HFFc6 (cell line): ENCODE measurements at regions not wholly inside any gene's neighbourhood (a gene's known extent, or its start where the extent isn't known, plus 50 kb on each side); places are given as distances from the start of the nearest gene placed in this dataset.

Source experiments
- DNase-seq: peaks from one replicate; pipeline ENCODE4 v3.0.0-alpha.2; 2018
- H3K27ac Mint-ChIP-seq: 2 replicates; pipeline ENCODE4 v1.8.0; 2020; ENCODE audit warnings: mild to moderate bottlenecking, mixed read lengths
- H3K27me3 Mint-ChIP-seq: 2 replicates; pipeline ENCODE4 v1.8.0; 2021; ENCODE audit warnings: mild to moderate bottlenecking, moderate library complexity, mixed read lengths; ENCODE audit not compliant: insufficient read depth
- H3K36me3 Mint-ChIP-seq: 2 replicates; pipeline ENCODE4 v1.8.0; 2021; ENCODE audit warnings: low read depth, mixed read lengths
- H3K4me1 Mint-ChIP-seq: 2 replicates; pipeline ENCODE4 v1.8.0; 2020; ENCODE audit warnings: low read depth, mixed read lengths
- H3K4me3 Mint-ChIP-seq: 2 replicates; pipeline ENCODE4 v1.8.0; 2020; ENCODE audit warnings: mild to moderate bottlenecking, moderate library complexity, mixed read lengths
- H3K9me3 Mint-ChIP-seq: 2 replicates; pipeline ENCODE4 v1.8.0; 2020; ENCODE audit warnings: mild to moderate bottlenecking, mixed read lengths
- CTCF ChIP-seq: fragments of 200-600 bp; sonication (generic); IDR thresholded peaks from 2 replicates; pipeline ENCODE4 v1.5.0; 2021; ENCODE audit warnings: antibody characterized with exemption, mild to moderate bottlenecking

- Mint-ChIP-seq H3K27me3 (peaks cover 2% of the 10 kb centered on the region), H3K36me3 (no peaks in the 10 kb centered on the region), H3K4me3 (no peak overlapping the region), H3K27ac (no peak overlapping the region), H3K9me3 (no peaks in the 10 kb centered on the region), H3K4me1 (no peaks in the 10 kb centered on the region)
- no peak for DNase-seq
- no peak for TF ChIP-seq CTCF
Observed at GRCh38 chr2:201964011-201964410, 69.6 kb upstream of the FZD7 start.

- DNase-seq = no peak
- no peaks in the 10 kb centered on the region for H3K4me1 Mint-ChIP-seq
- H3K27ac Mint-ChIP-seq = no peak overlapping the region
- TF ChIP-seq CTCF = no peak
- no peaks in the 10 kb centered on the region for H3K9me3 Mint-ChIP-seq
- no peaks in the 10 kb centered on the region for H3K36me3 Mint-ChIP-seq
- peaks cover 2% of the 10 kb centered on the region for H3K27me3 Mint-ChIP-seq
- H3K4me3 Mint-ChIP-seq = no peak overlapping the region
Observed at GRCh38 chr2:201964631-201965206, 68.9 kb upstream of the FZD7 start.

GRCh38 chr2:201965550-201965949, 68.1 kb upstream of the FZD7 start:
- Mint-ChIP-seq H3K4me3 (no peak overlapping the region), H3K27ac (no peak overlapping the region), H3K9me3 (no peaks in the 10 kb centered on the region), H3K36me3 (peaks cover under 1% of the 10 kb centered on the region; the same call in 1 of the 2 replicates), H3K27me3 (peaks cover 2% of the 10 kb centered on the region), H3K4me1 (peaks cover 6% of the 10 kb centered on the region; the same call in 1 of the 2 replicates)
- no peak for DNase-seq
- peak; percentile 33; the same call in 1 of the 2 replicates for TF ChIP-seq CTCF

- peaks cover 2% of the 10 kb centered on the region for H3K27me3 Mint-ChIP-seq
Observed at GRCh38 chr2:201966691-201967438, 66.8 kb upstream of the FZD7 start.

GRCh38 chr2:201968050-201968449, 65.6 kb upstream of the FZD7 start:
- H3K9me3 Mint-ChIP-seq = no peaks in the 10 kb centered on the region
- TF ChIP-seq CTCF = no peak
- H3K27ac Mint-ChIP-seq = no peak overlapping the region
- H3K27me3 Mint-ChIP-seq = peaks cover 2% of the 10 kb centered on the region
- DNase-seq = no peak
- H3K4me3 Mint-ChIP-seq = no peak overlapping the region
- H3K36me3 Mint-ChIP-seq = peaks cover 7% of the 10 kb centered on the region; the same call in 1 of the 2 replicates
- H3K4me1 Mint-ChIP-seq = peaks cover 23% of the 10 kb centered on the region

More at GRCh38 chr2:201966691-201967438, 66.8 kb upstream of the FZD7 start:
- H3K9me3 Mint-ChIP-seq = no peaks in the 10 kb centered on the region
- H3K4me1 Mint-ChIP-seq = peaks cover 19% of the 10 kb centered on the region
- TF ChIP-seq CTCF = no peak
- peaks cover 7% of the 10 kb centered on the region; the same call in 1 of the 2 replicates for H3K36me3 Mint-ChIP-seq
- no peak overlapping the region for H3K27ac Mint-ChIP-seq
- H3K4me3 Mint-ChIP-seq = no peak overlapping the region
- DNase-seq = no peak
